ENCODE measurements at regions not wholly inside any gene's neighbourhood (a gene's known extent, or its start where the extent isn't known, plus 50 kb on each side); places are given as distances from the start of the nearest gene placed in this dataset.

- peak; percentile 12 for DNase-seq
- Histone ChIP-seq H3K4me3 (ENCODE audit: low read depth, low read length) (no peak overlapping the region), H3K27ac (no peak overlapping the region), H3K27me3 (replicated peaks) (no peaks in the 10 kb centered on the region), H3K36me3 (replicated peaks) (no peaks in the 10 kb centered on the region)
- in situ Hi-C loops (cut with HindIII; ENCODE audit: low pct_ligation_motif_present, low sequenced_read_pairs) = no loop called here
- no peak for TF ChIP-seq CTCF (IDR thresholded peaks at IDR 0.05; ENCODE audit: low read depth, low read length, missing control alignments)
Measured at GRCh38 chr22:35205961-35206360, 51.3 kb upstream of the HMGXB4 start.

GRCh38 chr22:35206889-35207288 lies 50.4 kb upstream of the HMGXB4 start:
- no peak for DNase-seq
- Histone ChIP-seq H3K27me3 (replicated peaks) (no peaks in the 10 kb centered on the region), H3K36me3 (replicated peaks) (no peaks in the 10 kb centered on the region), H3K4me3 (ENCODE audit: low read depth, low read length) (no peak overlapping the region), H3K27ac (no peak overlapping the region)
- in situ Hi-C loops (cut with HindIII; ENCODE audit: low pct_ligation_motif_present, low sequenced_read_pairs) = no loop called here
- no peak for TF ChIP-seq CTCF (IDR thresholded peaks at IDR 0.05; ENCODE audit: low read depth, low read length, missing control alignments)

Measured in brain microvascular endothelial cell (primary cell).